ENCODE measurements at regions not wholly inside any gene's neighbourhood (a gene's known extent, or its start where the extent isn't known, plus 50 kb on each side); places are given as distances from the start of the nearest gene placed in this dataset.

GRCh38 chr17:70976447-70976846 lies 807.1 kb downstream of the KCNJ2 start:
- H3K4me3 Mint-ChIP-seq: no peak overlapping the region
- CTCF ChIA-PET: no interaction called here
- no peak for TF ChIP-seq CTCF (IDR thresholded peaks at IDR 0.05)
- no peaks in the 10 kb centered on the region for H3K4me1 Mint-ChIP-seq (ENCODE audit: low read depth)
- DNase-seq (no peak), ATAC-seq (no peak)
- H3K9me3 Mint-ChIP-seq: peaks cover 2% of the 10 kb centered on the region
- POLR2A ChIA-PET: no interaction called here
- H3K27ac Mint-ChIP-seq: no peak overlapping the region
- no peaks in the 10 kb centered on the region for H3K36me3 Mint-ChIP-seq (ENCODE audit: low read depth)
- intact Hi-C loops (cut with micrococcal nuclease): no loop called here
- no peaks in the 10 kb centered on the region for H3K27me3 Mint-ChIP-seq

GRCh38 chr17:70984873-70985272 lies 815.5 kb downstream of the KCNJ2 start:
- POLR2A ChIA-PET: no interaction called here
- peaks cover 15% of the 10 kb centered on the region for H3K9me3 Mint-ChIP-seq
- DNase-seq (no peak), ATAC-seq (no peak)
- no peak for TF ChIP-seq CTCF (IDR thresholded peaks at IDR 0.05)
- no peaks in the 10 kb centered on the region for H3K4me1 Mint-ChIP-seq (ENCODE audit: low read depth)
- intact Hi-C loops (cut with micrococcal nuclease): no loop called here
- H3K27me3 Mint-ChIP-seq: no peaks in the 10 kb centered on the region
- CTCF ChIA-PET: no interaction called here
- no peak overlapping the region for H3K4me3 Mint-ChIP-seq
- H3K27ac Mint-ChIP-seq: no peak overlapping the region
- H3K36me3 Mint-ChIP-seq (ENCODE audit: low read depth): no peaks in the 10 kb centered on the region

- CTCF ChIA-PET: no interaction called here
Measured at GRCh38 chr17:70987867-70988340, 818.6 kb downstream of the KCNJ2 start.

DNA sequence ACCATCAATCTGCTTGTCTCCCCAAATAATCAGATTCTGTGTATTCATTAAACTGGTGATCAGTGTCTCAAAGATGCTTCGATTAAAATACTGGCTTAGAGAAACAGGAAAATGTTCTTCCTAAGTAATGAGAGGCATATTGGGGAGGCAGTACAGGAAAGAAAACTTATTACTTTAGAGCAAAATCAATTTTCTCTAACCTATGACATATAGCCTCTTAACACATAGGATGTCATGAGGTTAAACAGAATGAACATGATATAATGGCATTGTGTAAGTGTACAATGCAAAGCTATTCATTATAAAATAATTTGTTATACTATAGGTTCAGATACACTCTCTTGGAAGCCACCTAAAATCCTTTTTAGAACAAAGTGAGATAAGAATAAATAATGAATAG lies 819.3 kb downstream of the KCNJ2 start:
- intact Hi-C loops (cut with micrococcal nuclease): no loop called here
- Mint-ChIP-seq H3K36me3 (ENCODE audit: low read depth) (no peaks in the 10 kb centered on the region), H3K27ac (no peak overlapping the region), H3K9me3 (peaks cover 14% of the 10 kb centered on the region), H3K4me1 (ENCODE audit: low read depth) (no peaks in the 10 kb centered on the region), H3K4me3 (no peak overlapping the region), H3K27me3 (no peaks in the 10 kb centered on the region)
- CTCF ChIA-PET: no interaction called here
- no peak for TF ChIP-seq CTCF (IDR thresholded peaks at IDR 0.05)
- no peak for DNase-seq
- POLR2A ChIA-PET: no interaction called here
- ATAC-seq: no peak

More at GRCh38 chr17:70987867-70988340, 818.6 kb downstream of the KCNJ2 start:
- ATAC-seq (no peak), DNase-seq (no peak)
- TF ChIP-seq CTCF (IDR thresholded peaks at IDR 0.05): no peak
- Mint-ChIP-seq H3K27me3 (no peaks in the 10 kb centered on the region), H3K9me3 (peaks cover 19% of the 10 kb centered on the region), H3K4me3 (no peak overlapping the region), H3K4me1 (ENCODE audit: low read depth) (no peaks in the 10 kb centered on the region), H3K27ac (no peak overlapping the region), H3K36me3 (ENCODE audit: low read depth) (no peaks in the 10 kb centered on the region)
- POLR2A ChIA-PET: no interaction called here
- intact Hi-C loops (cut with micrococcal nuclease): no loop called here

- Mint-ChIP-seq H3K4me1 (ENCODE audit: low read depth) (no peaks in the 10 kb centered on the region), H3K9me3 (peaks cover 14% of the 10 kb centered on the region), H3K4me3 (no peak overlapping the region), H3K36me3 (ENCODE audit: low read depth) (no peaks in the 10 kb centered on the region), H3K27me3 (no peaks in the 10 kb centered on the region), H3K27ac (no peak overlapping the region)
- no peak for ATAC-seq
- intact Hi-C loops (cut with micrococcal nuclease): no loop called here
- ChIA-PET POLR2A (no interaction called here), CTCF (no interaction called here)
- DNase-seq: no peak
- no peak for TF ChIP-seq CTCF (IDR thresholded peaks at IDR 0.05)
Measured at GRCh38 chr17:70989280-70989679, 819.9 kb downstream of the KCNJ2 start.

All from activated CD8-positive, alpha-beta T cell treated with anti-CD3 and anti-CD28 coated beads for 36 hours (primary cell).